HG02885 (cell line): ENCODE measurements at regions not wholly inside any gene's neighbourhood (a gene's known extent, or its start where the extent isn't known, plus 50 kb on each side); places are given as distances from the start of the nearest gene placed in this dataset.
"Not testable (repeated sequence)": the region's sequence is repeated elsewhere in the genome, so short reads cannot be mapped to it uniquely, and the experiment has no call there.

Experiments
- ATAC-seq: cut with Tn5 transposase; IDR thresholded peaks from one replicate; pipeline ENCODE4 v1.9.1; 2021; ENCODE audit warnings: mild to moderate bottlenecking; ENCODE audit not compliant: unreplicated experiment, poor library complexity

GRCh38 chr12:127494961-127495915 is 771.7 kb upstream of the TMEM132C start:
- no peak for ATAC-seq

- ATAC-seq, result no peak
Observed at GRCh38 chr12:127496255-127496654, 770.7 kb upstream of the TMEM132C start.

- no peak for ATAC-seq
Observed at GRCh38 chr12:127500512-127501035, 766.4 kb upstream of the TMEM132C start.

GRCh38 chr12:127501916-127502315 is 765.1 kb upstream of the TMEM132C start:
- ATAC-seq, result no peak

- no peak for ATAC-seq
Observed at GRCh38 chr12:127503246-127503645, 763.7 kb upstream of the TMEM132C start.

- not testable (repeated sequence) for ATAC-seq
Observed at GRCh38 chr12:127503996-127504395, 763.0 kb upstream of the TMEM132C start.

GRCh38 chr12:127504874-127505273 is 762.1 kb upstream of the TMEM132C start:
- no peak for ATAC-seq

GRCh38 chr12:127507341-127507740 is 759.6 kb upstream of the TMEM132C start:
- no peak for ATAC-seq

- ATAC-seq, result no peak
Observed at GRCh38 chr12:127509066-127509778, 757.7 kb upstream of the TMEM132C start.

GRCh38 chr12:127515941-127516340 is 751.0 kb upstream of the TMEM132C start:
- no peak for ATAC-seq

- ATAC-seq, result no peak
Observed at GRCh38 chr12:127516467-127516866, 750.5 kb upstream of the TMEM132C start.

- no peak for ATAC-seq
Observed at GRCh38 chr12:127519779-127520178, 747.2 kb upstream of the TMEM132C start.

- no peak for ATAC-seq
Observed at GRCh38 chr12:127526925-127527324, 740.0 kb upstream of the TMEM132C start.

GRCh38 chr12:127528551-127528950 is 738.4 kb upstream of the TMEM132C start:
- no peak for ATAC-seq

- ATAC-seq, result no peak
Observed at GRCh38 chr12:127531542-127531941, 735.4 kb upstream of the TMEM132C start.

GRCh38 chr12:127533353-127533752 is 733.6 kb upstream of the TMEM132C start:
- ATAC-seq, result no peak

GRCh38 chr12:127536833-127537428 is 730.0 kb upstream of the TMEM132C start:
- ATAC-seq, result no peak

GRCh38 chr12:127538316-127538715 is 728.7 kb upstream of the TMEM132C start:
- no peak for ATAC-seq

- no peak for ATAC-seq
Observed at GRCh38 chr12:127539226-127539858, 727.6 kb upstream of the TMEM132C start.

GRCh38 chr12:127542391-127542790 is 724.6 kb upstream of the TMEM132C start:
- ATAC-seq, result no peak
